ENCODE measurements at regions not wholly inside any gene's neighbourhood (a gene's known extent, or its start where the extent isn't known, plus 50 kb on each side); places are given as distances from the start of the nearest gene placed in this dataset.
A peak's percentile ranks its signal among the peaks of the same experiment; 100 is the strongest.

DNA sequence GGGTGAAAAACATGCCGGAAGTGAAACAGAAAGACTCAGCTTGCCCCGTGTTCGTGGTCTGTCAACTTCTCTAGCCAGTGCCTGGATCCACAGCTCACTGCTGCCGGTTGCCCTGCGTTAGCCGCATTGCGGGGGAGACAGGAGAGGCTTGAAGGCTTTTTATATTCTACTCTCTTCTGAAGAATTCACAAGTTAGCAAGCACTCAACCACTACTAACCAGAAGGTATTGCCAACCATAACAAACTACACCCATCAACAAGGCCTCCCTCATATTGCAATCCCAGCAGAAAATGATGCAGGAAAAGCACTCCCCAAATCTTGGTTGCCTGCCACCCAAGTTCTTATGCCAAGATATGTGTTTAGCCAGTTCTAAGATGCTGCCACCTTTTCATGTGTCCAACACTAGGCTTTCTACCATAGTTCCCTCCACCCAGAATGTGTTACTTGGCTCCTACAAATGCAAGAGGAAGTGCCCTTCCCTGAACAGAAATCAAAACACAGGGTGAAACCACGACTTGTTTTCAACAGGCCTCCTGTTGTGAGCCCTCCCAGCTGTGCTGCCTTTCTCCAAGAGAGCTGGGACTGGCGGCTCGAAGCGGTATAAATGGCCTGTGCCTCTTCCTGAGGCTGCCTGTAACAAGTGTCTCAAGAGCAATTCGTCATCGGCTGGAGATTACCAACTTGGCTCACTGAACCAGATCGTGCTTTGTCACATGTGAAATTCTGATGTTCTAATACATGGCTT lies 129.0 kb downstream of the SNX18 start:
- peak; percentile 38 for DNase-seq (ENCODE audit: low read depth)

- no peak for DNase-seq (ENCODE audit: low read depth)
Observed at GRCh38 chr5:54645882-54646355, 128.4 kb downstream of the SNX18 start.

- no peak for DNase-seq (ENCODE audit: low read depth)
Observed at GRCh38 chr5:54644226-54644625, 126.7 kb downstream of the SNX18 start.

DNA sequence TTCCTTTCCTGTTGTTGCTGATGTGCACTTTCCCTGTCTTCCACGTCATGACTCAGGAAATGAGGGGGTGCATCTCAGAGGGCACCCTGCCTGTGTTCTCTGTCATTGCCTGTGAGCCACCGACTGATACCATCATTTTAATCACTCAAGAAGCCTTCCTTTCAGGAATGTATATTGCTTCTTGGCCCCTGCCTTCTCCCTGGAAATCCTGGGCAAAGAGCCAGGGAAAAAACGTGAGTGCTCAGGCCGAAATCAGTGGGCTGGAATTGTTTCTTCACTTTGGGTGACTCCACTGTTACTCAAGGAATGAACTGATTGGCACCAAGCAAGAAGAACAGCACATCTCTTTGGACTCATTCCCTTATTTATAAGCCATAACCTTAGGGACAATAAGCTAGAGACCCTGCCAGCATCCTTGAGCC lies 126.1 kb downstream of the SNX18 start:
- DNase-seq (ENCODE audit: low read depth) = no peak

- DNase-seq (ENCODE audit: low read depth) = no peak
Observed at GRCh38 chr5:54639621-54640020, 122.1 kb downstream of the SNX18 start.

DNA sequence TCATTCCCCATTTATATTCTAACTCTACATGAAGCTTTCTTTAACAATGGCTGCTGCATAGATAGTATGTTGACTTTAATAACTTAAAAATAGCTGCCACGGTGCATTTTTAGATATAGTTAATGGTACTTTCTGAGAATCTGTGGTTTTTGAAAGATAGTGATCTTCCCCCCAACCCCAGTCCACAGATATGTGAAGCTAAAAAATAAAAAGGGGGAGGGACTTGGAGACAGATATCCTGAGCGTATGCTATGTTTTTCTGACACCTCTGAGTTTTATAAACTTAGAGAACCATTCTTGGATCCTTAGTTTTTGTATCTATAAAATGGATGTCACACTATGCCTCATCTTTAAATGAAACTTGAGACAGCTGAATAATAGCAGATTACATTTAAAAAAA lies 120.5 kb downstream of the SNX18 start:
- no peak for DNase-seq (ENCODE audit: low read depth)

GRCh38 chr5:54637654-54638053 lies 120.1 kb downstream of the SNX18 start:
- DNase-seq (ENCODE audit: low read depth) = no peak

DNA sequence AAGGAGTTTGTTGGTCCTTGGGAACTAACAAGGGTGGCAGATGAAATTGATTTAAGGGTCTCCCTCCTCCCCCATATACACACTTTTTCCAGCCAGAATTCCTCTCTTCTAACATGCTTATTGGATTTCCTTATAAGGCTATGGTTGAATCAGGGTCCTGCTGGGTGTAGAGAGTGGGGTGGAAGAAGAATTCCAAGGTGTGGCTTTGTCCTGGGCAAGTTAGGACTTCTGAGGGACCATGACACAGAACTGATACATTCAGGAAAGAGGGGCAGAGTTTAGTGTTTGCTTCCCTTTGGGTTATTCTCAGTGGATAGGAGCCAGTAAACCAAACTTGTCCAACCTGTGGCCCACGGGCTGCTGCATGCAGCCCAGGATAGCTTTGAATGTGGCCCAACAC lies 116.5 kb downstream of the SNX18 start:
- no peak for DNase-seq (ENCODE audit: low read depth)

GRCh38 chr5:54632131-54632701 lies 114.7 kb downstream of the SNX18 start:
- no peak for DNase-seq (ENCODE audit: low read depth)

- DNase-seq (ENCODE audit: low read depth) = no peak
Observed at GRCh38 chr5:54630738-54631359, 113.3 kb downstream of the SNX18 start.

DNA sequence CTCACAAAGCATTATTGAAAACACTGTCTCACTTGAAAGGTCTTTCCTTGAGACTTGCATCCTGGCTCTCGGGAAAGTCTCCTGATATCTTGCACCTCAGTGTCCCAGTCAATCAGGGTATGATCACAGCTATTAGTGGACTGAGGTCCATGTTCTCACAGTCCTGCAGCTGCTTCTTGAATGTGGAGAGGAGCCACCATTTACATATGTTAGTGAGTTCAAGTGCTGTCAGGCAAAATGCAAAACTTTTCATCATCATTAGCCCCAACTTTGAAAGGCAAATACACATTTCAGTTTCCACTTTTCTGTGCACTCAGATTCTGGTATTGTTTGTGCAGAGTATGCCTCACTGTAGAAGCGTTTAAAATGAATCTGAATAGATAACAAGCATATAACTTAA lies 111.6 kb downstream of the SNX18 start:
- DNase-seq (ENCODE audit: low read depth) = no peak

GRCh38 chr5:54628050-54628449 lies 110.5 kb downstream of the SNX18 start:
- DNase-seq (ENCODE audit: low read depth) = no peak

DNA sequence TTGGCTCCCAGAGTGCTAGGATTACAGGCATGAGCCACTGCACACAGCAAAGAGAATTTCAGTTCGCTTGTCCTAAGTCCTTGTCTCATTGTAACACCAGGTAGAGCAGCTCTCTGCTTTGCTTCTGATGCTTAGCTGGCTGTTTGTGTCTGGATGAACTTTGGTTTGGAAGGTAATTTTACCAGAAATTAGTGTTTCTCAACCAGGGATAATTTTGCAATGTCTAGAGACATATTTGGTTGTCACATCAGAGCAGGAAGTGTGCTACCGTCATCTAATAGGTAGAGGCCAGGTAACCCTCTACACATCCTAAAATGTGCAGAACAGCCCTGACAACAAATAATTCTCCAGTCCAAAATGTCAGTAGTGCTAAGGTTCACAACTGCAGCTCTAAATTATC lies 108.8 kb downstream of the SNX18 start:
- no peak for DNase-seq (ENCODE audit: low read depth)

DNA sequence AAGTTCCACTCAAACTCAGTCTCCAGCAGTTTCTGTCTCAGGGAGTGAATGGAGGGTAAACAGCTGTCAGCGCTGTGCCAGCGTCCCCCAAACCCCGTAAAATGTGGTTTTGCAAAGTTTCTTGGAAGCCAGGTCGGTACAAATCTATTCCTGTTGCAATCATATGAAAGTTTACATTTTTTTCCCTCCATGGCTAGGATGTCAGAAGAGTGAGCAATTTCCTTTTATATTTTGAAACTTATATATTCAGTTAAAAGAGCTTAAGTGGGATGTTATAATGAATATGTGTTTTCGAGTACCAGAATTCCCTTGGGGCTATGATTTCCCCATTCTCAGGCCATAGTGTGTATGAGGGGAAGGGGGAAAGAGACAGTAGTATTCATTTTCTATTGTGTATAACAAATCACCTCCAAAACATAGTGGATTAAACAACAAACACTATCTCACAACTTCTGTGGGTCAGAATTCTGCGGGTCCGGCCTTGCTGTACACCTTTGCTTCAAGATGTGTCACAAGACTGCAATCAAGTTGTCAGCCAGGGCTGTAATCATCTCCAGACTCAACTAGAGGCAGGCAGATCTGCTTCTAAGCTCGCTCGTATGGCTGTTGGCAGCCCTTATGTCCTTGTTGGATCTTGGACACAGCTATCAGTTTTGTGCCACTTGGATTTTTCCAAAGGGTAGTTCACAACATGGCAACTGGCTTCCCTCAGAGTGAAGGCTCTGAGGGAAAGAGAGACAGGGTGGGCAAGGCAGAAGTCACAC lies 107.4 kb downstream of the SNX18 start:
- no peak for DNase-seq (ENCODE audit: low read depth)

DNA sequence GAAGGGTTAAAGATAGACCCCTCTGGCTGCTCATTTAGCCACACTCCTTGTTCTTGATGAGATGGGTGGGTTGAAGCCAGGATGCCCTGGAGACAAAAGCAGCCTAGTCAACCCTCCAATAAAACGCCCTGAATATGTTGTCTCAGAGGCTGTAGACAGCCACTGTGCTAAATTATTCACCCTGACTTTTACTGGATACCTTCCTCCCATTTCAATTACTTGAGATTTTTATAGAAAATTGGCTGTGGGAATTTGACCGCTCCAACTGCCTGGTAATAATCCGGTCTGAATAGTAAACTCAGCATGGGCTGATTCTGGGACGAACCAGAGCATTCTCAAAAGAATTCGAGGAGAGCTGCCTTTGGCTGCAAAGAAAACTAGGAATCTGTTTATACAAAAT lies 104.2 kb downstream of the SNX18 start:
- no peak for DNase-seq (ENCODE audit: low read depth)

- no peak for DNase-seq (ENCODE audit: low read depth)
Observed at GRCh38 chr5:54621048-54621447, 103.5 kb downstream of the SNX18 start.

DNA sequence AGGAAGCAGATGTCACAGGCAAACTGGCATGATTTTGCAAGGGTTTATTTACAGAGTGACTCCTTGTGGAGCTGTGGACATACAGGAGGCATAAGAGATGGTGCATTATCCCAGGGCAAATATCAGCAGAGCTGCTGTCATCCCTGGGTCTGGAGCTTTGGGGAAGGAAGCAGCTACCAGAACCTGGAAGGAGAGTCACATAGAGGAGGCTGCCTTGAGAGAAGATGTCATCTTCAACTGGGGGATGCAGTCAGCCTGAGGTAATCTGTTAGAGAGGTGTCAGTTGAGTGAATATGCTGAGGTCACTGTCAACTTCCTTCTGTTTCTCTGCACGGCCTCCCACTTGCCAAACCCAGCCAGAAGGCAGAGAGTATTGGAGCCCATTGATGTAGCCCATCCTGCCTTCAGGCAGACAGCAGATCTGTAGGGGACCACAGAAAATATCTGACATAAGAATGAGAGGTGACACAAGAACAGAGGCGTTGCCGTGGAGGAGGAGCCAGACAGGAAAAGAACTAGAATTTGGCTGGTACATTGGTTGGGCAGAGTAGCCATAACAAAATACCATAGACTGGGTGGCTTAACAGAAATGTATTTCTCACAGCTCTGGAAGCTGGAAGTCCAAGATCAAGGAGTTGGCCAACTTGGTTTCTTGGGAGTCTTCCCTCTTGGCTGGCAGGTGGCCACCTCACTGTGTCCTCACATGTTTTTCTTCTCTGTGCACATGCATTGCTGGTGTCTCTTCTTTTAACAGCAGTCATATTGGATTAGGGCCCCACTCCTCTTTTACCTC lies 102.8 kb downstream of the SNX18 start:
- DNase-seq (ENCODE audit: low read depth) = no peak

- DNase-seq (ENCODE audit: low read depth) = no peak
Observed at GRCh38 chr5:54619731-54620130, 102.2 kb downstream of the SNX18 start.

GRCh38 chr5:54616518-54617220 lies 99.1 kb downstream of the SNX18 start:
- DNase-seq (ENCODE audit: low read depth) = no peak

DNA sequence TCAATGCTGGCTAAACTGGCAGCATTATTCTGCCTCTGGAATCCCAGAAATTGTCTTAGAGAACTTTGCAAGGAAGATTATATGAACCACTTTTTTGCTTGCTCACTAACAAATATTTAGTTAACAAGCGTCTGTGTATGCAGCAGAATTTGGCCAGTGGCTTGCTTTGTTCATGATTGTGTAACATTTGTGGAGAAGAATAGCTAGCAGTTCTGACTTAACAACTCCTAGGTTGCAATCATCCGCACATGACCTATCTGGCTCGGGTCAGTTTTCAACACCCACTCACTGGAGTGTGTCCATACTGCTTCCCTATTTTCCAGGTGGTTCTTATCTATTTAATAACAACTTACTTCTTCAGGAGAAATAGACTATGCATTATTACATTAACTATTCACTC lies 98.5 kb downstream of the SNX18 start:
- no peak for DNase-seq (ENCODE audit: low read depth)

- no peak for DNase-seq (ENCODE audit: low read depth)
Observed at GRCh38 chr5:54615381-54615780, 97.8 kb downstream of the SNX18 start.

Measured in stimulated activated CD4-positive, alpha-beta T cell treated with anti-CD3 and anti-CD28 coated beads, Interleukin-2, amount 100 ng/mL, for 4 hours (primary cell).